HG02623 (cell line): ENCODE measurements at regions not wholly inside any gene's neighbourhood (a gene's known extent, or its start where the extent isn't known, plus 50 kb on each side); places are given as distances from the start of the nearest gene placed in this dataset.

Experiments
- ATAC-seq: cut with Tn5 transposase; IDR thresholded peaks from one replicate; pipeline ENCODE4 v1.9.1; 2021; ENCODE audit warnings: moderate library complexity; ENCODE audit not compliant: unreplicated experiment

DNA sequence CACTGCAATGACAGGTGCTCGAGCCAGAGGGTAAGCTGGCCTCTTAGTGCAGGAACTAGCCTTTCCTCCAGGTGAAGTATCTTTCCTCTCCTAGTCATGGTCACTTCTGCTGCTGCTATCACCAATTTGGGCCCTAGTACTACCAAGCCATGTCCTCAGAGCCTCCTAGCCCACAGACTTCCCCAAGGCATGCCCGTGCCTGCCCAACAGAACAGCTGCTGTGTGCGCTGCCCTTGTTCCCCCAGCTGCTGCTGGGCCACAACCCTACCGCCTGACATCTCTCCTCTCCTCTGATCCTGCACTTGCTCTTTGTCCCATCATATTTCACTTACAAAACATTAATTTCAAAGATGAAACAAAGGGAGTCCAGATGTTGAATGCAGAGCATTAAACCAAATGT, 168.5 kb upstream of the FREM2 start:
- no peak for ATAC-seq

DNA sequence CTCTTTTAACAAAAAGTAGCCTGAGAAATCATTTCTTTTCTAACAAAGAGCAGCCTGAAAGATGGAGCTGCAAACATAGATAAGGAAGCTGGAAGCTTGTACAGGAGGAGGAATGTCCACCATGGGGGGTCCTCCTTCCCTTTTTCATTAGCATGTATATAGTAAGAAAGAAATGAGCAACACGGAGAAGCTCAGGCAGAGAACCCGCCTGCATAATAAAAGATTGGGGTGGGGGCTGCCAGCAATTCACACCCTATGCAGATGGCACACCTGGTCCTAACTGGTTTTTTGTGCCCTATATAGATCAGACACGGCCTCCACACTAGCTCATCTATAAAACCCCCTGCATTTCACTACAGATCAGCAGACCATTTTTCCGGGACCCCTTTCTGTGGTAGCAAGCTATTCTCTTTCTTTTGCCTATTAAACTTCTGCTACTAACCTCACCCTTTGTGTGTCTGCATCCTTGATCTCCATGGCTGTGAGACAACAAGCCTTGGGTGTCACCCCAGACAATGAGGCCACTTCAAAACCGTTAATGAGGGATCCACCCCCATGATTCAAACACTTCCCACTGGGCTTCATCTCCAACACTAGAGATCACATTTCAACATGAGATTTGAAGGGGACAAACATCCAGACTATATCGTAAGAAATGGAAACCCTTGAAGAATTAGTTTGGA, 167.5 kb upstream of the FREM2 start:
- no peak for ATAC-seq

DNA sequence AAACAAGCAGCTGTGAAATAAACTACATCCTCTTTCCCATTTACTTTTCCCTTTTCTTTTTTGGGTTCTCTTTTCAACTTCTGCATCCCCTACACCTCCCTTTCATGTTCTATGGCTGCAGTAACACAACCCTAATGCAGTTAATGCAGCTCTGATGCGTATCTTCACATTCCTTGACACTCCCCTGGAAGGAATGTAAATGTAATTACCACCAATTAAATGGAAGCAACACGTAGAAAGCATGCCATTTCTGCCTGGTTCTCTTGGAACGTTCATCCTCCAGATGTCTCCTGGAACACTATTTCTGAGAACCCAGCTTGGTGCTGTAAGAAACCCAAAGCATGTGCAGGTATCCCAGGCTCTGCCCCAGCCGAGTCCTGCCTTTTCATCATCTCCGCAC, 166.8 kb upstream of the FREM2 start:
- ATAC-seq, result no peak

DNA sequence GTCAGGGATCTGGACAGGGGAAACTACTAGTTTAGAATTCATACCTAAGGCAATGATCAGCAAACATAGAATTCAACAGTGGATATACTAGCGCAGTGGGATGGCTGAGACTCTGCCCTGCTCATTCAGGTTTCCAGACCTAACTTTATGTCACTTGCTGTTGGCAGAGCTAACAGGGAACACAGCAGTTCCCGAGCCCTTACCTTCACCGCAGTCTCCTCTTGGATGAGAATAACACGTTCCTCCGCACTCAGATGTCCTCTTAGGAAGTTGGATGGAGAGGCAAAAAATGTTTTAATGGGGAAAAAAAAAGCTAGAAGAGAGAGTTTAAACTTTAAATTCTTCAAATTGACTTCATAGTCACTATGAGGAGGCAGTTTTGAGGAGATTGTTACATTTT, 159.7 kb upstream of the FREM2 start:
- no peak for ATAC-seq

DNA sequence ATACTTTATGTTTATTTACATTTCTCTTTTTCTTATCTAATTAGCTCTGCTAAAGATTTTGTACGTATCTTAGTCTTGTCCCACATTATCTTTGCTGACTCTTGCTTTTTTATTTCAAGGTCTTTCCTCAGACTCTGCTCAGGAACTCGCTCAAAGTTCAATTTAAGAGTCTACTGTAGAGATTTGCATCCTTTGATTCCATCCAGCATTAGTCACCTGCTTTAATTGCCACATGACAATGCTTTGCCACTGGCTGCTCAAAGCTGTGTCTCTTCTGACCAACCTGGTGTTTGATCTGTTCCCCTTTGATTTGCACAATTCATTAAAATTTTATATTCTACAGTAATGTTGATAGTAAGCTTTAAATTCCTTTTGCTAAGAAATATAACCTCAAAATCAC, 157.9 kb upstream of the FREM2 start:
- ATAC-seq, result no peak

DNA sequence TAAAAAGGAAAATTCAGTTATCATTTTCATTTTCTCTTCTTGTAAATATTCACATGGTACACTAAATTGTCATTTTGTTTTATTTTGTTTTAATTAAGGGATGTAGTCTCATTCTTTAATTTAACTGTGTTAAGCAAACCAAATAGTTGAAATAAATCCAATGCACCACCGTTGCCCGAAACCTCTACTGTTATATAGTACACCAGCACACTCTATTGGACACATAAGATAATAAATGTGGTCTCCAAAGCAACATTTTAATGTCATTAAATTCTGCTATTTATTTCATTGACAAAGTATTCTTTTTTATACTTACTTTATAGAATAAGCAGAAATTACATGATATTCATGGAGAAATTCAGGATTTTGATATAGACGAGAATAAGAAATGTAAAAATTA, 156.4 kb upstream of the FREM2 start:
- ATAC-seq, result peak; percentile 45

DNA sequence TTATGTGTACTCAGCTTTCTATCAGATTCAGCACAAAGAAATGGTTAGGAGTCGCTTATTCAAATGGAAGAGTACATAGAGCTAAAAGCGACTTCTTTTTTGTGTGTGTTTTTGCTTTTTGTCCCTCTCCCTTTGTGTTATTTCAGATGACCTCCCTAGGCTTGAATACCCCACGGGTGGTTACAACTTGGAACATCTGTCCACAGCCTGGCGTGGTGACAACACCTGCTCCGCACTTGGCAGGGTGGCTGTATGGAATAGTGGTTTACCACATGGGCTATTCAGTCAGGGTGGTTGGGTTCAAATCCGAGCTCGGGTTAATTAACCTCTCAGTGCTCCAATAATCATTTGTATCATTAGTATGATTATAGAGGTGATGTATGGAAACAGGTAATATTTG, 151.6 kb upstream of the FREM2 start:
- ATAC-seq, result no peak

DNA sequence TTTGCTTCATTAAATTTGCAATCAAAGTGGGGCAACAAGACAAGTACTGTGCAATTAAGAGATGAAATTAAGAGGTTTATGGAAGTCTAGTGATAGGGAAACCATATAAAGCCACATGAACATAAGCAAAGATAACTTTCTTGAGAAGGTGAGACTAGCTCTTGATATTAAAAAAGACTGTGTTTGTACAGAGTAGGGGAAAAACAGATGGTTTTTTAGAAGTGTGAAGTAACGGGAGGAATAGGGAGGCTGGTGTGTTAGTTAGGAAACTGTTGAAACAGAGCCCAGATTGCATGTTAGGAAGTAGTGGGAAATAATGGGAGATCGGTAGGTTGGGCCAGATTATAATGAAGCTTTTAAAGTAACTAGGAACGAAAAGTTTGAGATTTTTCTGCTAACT, 149.8 kb upstream of the FREM2 start:
- ATAC-seq, result no peak

DNA sequence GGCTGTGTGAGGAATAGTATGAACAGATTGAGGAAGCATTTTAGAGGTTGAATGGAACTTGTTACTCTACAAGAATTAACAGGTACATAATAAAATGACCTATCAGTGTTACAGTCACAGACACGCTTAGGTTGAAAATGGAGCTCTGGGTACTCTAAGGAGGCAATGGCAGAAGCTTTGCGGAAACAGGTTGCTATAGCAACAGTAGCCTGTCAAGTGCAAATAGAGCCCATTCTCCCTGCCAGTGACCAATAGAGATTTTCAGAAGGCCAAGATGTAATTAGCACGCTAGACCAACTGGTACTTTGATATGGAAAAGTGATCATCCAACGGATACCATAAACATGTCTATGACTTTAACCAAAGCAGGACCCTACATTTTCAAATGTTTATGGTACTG, 148.5 kb upstream of the FREM2 start:
- no peak for ATAC-seq

DNA sequence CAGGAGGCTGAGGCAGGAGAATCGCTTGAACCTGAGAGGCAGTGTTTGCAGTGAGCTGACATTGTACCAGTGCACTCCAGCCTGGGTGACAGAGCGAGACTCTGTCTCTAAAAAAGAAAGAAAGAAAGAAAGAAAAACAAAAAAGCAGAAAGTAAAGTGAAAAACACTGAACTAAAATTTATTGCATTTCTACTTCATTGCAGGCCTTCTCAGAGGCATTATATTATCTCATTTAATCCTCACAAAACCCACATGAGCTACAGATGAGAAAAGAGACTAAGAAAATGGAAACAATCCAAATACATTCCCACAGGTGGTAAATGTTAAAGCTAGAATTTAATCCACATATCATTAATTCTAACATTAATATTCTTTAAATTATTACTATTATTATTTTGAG, 147.2 kb upstream of the FREM2 start:
- no peak for ATAC-seq

DNA sequence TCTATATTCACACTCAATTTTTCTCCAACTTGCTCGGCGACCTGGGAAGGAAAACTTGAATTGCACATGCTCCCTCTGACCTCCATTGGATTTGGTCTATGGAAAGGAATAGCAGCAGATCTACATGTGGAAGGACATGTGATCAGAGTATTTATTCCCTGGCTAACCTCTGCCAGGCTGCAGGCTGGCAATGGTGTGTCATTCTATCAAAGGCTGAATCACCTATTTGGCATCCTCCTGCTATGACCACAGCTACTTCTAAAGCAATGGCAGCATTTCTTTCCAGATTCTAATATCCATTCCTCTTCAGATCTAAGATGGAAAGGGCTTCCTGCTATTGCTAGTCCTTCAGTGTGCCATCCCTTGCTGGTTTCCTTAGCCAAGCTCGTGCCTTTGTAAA, 144.3 kb upstream of the FREM2 start:
- ATAC-seq, result no peak

DNA sequence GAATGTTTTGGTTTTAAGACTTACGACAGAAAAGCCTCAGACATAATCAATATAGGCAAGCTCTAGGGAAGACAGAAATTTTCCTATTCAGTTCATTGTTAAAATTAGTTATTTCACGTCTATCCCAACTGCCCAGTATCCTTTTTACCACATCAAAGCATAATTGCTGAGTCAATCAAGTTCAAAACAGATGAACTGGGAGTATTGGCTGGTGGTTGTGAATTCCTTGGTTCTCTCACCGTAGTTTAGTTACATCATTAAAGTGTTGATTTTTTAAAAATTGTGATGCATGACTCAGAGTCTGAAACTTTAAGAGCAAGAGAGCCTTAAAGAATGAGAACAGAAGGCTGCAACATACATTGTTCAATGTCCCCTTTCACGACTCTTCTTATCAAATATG, 143.3 kb upstream of the FREM2 start:
- ATAC-seq, result no peak

DNA sequence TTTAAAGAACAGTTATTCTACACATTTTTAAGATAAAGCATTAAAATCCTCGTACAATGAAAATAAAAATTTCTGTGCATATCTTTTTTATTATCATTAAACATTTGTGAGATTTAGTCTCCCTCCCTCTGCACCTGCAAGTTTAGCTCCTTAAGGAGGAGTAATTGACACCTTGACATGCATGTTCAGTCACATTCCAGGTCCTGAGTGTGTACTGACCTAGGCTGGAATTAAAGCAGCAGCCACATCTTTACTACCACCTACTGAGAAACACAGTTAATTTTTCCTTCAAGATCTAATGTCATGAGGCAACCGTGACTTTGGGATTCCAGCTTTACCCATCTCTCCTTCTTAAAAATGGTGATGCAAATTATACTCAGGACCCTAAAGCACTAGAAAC, 123.1 kb upstream of the FREM2 start:
- no peak for ATAC-seq

DNA sequence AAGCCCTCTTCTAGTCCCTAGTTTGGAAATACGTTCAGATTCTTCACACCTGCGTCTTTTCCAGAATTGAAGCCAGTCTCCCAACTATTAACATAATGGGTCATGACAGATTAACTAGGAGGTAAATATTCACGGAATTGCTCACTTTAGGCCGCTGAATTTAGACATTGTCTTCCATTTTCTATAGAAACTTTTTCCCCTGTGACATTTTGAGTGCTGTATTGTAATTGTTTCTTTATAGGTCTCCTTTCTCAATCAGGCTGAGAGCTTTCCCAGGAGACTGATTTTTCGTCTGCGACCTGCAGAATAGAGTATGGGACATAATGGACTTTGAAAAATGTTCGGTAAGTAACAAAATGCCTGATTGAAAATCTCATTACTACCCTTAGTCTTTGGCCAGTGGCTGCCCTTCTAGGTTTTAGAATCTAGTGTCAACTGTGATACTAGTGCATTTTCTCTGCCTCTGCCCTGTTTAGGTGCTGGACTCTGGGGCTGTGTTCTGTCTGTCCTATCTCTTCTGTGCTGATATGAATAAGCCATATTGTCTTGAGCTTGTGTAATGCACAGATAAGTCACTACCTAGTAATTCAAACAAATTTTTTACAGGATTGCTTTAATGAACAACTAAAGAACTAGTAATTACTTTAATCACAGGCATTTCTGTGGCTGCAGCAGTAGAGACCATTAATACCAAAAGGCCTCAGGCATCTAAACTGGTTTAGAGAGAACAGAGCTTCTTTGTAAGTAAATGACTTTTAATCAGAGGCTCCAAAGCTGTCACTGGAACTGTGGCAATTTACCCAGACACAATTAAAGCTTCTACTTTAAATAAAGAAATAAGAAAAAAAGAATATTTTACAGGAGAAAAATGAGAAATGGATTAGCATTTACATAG, 122.4 kb upstream of the FREM2 start:
- ATAC-seq, result no peak

DNA sequence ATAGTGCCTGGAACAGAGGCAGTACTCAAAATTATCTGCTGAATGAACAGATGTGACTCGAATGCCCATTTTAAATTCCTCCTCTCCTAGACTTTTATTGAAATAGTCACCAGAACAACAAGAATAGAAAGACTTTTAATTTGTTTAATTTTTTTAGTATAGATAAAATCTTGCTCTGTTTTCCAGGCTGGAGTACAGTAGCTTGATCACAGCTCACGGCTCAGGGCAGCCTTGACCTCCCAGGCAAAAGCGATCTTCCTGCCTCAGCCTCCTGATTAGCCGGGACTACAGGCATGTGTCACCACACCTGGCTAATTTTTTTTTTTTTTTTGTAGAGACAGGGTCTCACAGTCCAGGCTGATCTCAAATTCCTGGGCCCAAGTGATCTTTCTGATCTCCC, 120.9 kb upstream of the FREM2 start:
- no peak for ATAC-seq

DNA sequence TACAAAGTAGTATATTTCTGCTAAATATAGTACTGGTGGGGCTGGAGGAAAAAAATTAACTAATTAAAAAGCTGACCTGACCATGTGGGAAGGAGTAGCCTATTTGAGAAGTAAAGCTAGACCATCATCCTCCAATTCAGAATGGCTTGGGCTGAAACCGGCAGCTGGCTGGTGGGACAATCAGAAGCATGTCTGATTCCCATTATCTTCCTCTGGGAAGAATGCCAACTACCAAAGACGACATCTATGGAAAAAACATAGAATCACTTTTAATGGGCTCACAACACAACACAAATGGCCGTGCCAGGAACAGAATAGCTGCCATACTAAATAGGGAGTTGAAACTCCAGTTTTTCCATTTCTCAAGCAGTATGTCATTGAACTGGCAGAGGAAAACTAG, 120.4 kb upstream of the FREM2 start:
- ATAC-seq, result no peak

DNA sequence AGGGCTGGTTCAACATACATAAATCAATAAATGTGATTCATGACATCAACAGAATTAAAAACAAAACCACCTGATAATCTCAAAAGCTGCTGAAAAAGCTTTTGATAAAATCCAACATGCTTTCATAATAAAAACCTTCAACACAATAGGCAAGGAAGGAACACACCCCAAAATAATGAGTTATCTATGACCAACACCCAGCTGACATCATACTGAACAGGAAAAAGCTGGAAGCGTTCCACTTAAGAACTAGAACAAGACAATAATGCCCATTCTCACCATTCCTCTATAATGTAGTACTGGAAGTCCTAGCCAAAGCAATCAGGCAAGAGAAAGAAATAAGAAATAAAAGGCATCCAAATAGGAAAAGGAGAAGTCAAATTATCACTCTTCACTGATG, 116.2 kb upstream of the FREM2 start:
- ATAC-seq, result no peak

DNA sequence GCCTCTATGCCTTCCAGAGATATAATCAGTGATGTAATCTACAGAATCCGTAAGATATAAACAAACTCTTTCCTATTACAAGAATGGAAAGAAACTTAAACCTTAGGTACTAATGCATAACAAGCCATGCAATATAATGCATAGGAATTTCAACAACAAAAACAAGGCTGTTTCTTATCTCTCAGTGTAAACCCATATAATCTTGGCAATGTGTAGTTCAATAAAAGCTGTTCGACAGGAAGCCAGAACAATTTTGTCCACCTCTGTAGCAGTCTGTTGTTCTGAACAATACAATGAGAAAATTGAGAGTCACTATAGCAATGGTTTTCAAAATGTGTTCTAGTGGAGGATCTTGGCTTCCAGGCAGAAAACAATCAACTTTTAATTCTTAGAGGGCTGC, 111.5 kb upstream of the FREM2 start:
- no peak for ATAC-seq

DNA sequence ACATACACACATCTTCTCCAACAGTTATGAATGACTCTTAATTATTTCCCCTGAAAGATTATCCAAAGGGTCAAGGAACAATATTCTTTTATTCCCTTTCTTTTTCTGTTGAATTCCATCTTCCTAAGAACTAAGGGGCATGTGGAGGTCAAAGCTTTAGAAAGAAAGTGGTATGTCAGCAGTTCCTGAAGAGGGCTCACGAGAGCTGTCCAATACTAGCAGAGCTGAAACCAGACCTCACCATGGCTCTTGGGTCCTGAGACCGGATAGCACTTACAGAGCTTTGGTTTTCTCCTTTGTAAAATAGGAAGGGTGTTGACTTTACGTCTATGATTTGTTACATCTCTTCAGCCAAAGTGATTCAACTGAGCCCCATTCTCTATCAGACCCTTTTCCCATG, 109.8 kb upstream of the FREM2 start:
- no peak for ATAC-seq

DNA sequence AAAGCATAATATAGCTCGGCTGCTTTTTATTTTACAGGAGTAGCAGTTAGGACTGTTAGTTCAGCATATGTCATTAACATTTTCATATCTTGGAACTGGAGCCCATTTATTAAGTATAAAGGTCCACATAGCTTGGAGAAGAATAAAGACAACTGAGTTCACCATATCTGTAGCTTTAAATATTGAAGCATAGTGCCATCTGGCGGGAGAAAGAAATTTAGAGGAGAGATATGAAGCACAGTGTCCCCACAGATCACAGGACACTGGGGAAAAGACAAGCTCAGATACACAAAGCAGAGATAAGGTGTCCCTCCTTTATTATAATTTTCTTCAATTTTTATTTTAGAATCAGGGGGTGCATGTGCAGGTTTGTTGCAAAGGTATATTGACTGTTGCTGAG, 104.7 kb upstream of the FREM2 start:
- peak; percentile 71 for ATAC-seq

DNA sequence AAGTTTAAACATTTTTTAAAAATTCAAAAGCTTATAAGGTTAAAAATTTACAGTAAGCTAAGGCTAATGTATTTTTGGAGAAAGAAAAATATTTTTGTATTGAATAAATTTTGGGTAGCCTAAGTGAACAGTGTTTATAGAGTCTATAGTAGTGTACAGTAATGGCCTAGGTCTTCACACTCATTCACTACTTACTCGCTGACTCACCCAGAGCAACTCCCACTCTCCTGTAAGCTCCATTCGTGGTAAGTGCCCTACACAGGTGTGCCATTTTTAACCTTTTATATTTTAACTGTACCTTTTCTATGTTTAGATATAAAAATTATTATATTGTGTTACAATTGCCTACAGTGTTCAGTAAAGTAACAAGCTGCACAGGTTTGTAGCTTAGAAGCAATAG, 96.6 kb upstream of the FREM2 start:
- no peak for ATAC-seq

DNA sequence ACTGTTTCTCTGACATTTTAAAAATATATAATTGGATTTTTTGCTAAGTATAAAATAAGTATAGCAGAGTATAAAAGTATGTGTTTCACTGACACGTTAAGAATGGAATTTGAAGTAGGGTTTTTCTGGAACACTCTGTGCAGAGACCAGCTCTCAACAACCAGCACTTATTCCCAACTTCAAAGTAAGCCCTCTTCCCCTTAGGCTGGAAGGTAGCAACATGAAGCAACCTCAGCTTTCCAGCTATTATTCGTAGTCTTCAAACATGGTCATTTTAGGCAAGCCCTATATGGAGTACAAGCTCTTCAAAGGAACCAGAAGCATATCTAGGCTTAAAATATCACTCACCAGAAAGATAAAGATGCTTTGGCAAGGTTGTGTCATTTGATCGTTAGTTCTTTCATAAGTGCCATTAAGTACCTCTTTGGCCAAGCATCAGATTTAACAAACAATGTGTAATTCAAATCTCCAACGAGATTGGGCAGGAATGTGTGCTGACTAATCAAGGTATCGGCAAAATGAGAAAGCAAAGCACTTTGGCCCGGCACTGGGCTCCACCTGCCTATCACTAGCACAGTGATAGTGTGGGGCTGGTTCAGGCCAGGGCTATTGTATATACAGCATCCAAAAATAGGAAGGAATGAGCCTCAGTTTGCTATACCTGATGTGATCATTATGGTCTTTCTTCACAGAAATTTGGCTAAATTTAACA, 95.9 kb upstream of the FREM2 start:
- ATAC-seq, result no peak
